ENCODE measurements at regions not wholly inside any gene's neighbourhood (a gene's known extent, or its start where the extent isn't known, plus 50 kb on each side); places are given as distances from the start of the nearest gene placed in this dataset.

- DNase-seq: peak; percentile 14
- Histone ChIP-seq H3K27me3 (ENCODE audit: low read length) (no peaks in the 10 kb centered on the region), H3K9me3 (ENCODE audit: low read length) (no peaks in the 10 kb centered on the region), H3K4me1 (ENCODE audit: low read length) (no peaks in the 10 kb centered on the region), H2AFZ (ENCODE audit: low read length) (no peak overlapping the region), H3K27ac (ENCODE audit: low read length) (no peak overlapping the region), H3K9me2 (replicated peaks; ENCODE audit: insufficient read depth, low read length) (no peaks in the 10 kb centered on the region), H3K4me3 (ENCODE audit: low read length) (no peak overlapping the region), H3K79me2 (ENCODE audit: low read length) (no peaks in the 10 kb centered on the region), H3K4me2 (ENCODE audit: low read depth, low read length, poor library complexity, severe bottlenecking) (no peak overlapping the region), H4K20me1 (ENCODE audit: insufficient read depth, low read depth, low read length) (no peaks in the 10 kb centered on the region), H3K9ac (ENCODE audit: low read length) (no peak overlapping the region), H3K36me3 (ENCODE audit: insufficient read depth, low read length) (no peaks in the 10 kb centered on the region)
Observed at GRCh38 chr11:15727520-15727914, 612.8 kb downstream of the INSC start.

- Histone ChIP-seq H3K4me2 (ENCODE audit: low read depth, low read length, poor library complexity, severe bottlenecking) (no peak overlapping the region), H3K9me2 (replicated peaks; ENCODE audit: insufficient read depth, low read length) (no peaks in the 10 kb centered on the region), H3K27me3 (ENCODE audit: low read length) (no peaks in the 10 kb centered on the region), H3K4me3 (ENCODE audit: low read length) (no peak overlapping the region), H3K36me3 (ENCODE audit: insufficient read depth, low read length) (no peaks in the 10 kb centered on the region), H3K4me1 (ENCODE audit: low read length) (no peaks in the 10 kb centered on the region), H3K9ac (ENCODE audit: low read length) (no peak overlapping the region), H3K79me2 (ENCODE audit: low read length) (no peaks in the 10 kb centered on the region), H4K20me1 (ENCODE audit: insufficient read depth, low read depth, low read length) (no peaks in the 10 kb centered on the region), H3K27ac (ENCODE audit: low read length) (no peak overlapping the region), H2AFZ (ENCODE audit: low read length) (no peak overlapping the region), H3K9me3 (ENCODE audit: low read length) (no peaks in the 10 kb centered on the region)
- no peak for DNase-seq
Observed at GRCh38 chr11:15728207-15728606, 613.5 kb downstream of the INSC start.

- Histone ChIP-seq H3K4me1 (ENCODE audit: low read length) (no peaks in the 10 kb centered on the region), H3K27me3 (ENCODE audit: low read length) (no peaks in the 10 kb centered on the region)
- no peak for DNase-seq
Observed at GRCh38 chr11:15730263-15730994, 615.7 kb downstream of the INSC start.

GRCh38 chr11:15730995-15731385, 616.3 kb downstream of the INSC start:
- Histone ChIP-seq H3K4me3 (ENCODE audit: low read length) (no peak overlapping the region), H3K4me1 (ENCODE audit: low read length) (no peaks in the 10 kb centered on the region), H3K27me3 (ENCODE audit: low read length) (no peaks in the 10 kb centered on the region), H3K4me2 (ENCODE audit: low read depth, low read length, poor library complexity, severe bottlenecking) (no peak overlapping the region), H3K27ac (ENCODE audit: low read length) (no peak overlapping the region), H2AFZ (ENCODE audit: low read length) (no peak overlapping the region), H3K36me3 (ENCODE audit: insufficient read depth, low read length) (no peaks in the 10 kb centered on the region), H3K9me2 (replicated peaks; ENCODE audit: insufficient read depth, low read length) (no peaks in the 10 kb centered on the region), H3K9me3 (ENCODE audit: low read length) (no peaks in the 10 kb centered on the region), H3K9ac (ENCODE audit: low read length) (no peak overlapping the region), H4K20me1 (ENCODE audit: insufficient read depth, low read depth, low read length) (no peaks in the 10 kb centered on the region), H3K79me2 (ENCODE audit: low read length) (no peaks in the 10 kb centered on the region)
- DNase-seq: no peak

More at GRCh38 chr11:15730263-15730994, 615.7 kb downstream of the INSC start:
- no peak overlapping the region for H3K4me2 ChIP-seq (ENCODE audit: low read depth, low read length, poor library complexity, severe bottlenecking)
- no peak overlapping the region for H3K9ac ChIP-seq (ENCODE audit: low read length)
- H3K36me3 ChIP-seq (ENCODE audit: insufficient read depth, low read length): no peaks in the 10 kb centered on the region
- no peaks in the 10 kb centered on the region for H3K9me3 ChIP-seq (ENCODE audit: low read length)
- no peaks in the 10 kb centered on the region for H4K20me1 ChIP-seq (ENCODE audit: insufficient read depth, low read depth, low read length)
- H3K9me2 ChIP-seq (replicated peaks; ENCODE audit: insufficient read depth, low read length): no peaks in the 10 kb centered on the region
- no peak overlapping the region for H2AFZ ChIP-seq (ENCODE audit: low read length)
- no peak overlapping the region for H3K4me3 ChIP-seq (ENCODE audit: low read length)
- no peak overlapping the region for H3K27ac ChIP-seq (ENCODE audit: low read length)
- no peaks in the 10 kb centered on the region for H3K79me2 ChIP-seq (ENCODE audit: low read length)

GRCh38 chr11:15735706-15736105, 620.6 kb downstream of the SOX6 start:
- no peak for DNase-seq
- no peaks in the 10 kb centered on the region for H3K36me3 ChIP-seq (ENCODE audit: insufficient read depth, low read length)
- H3K4me2 ChIP-seq (ENCODE audit: low read depth, low read length, poor library complexity, severe bottlenecking): no peak overlapping the region

GRCh38 chr11:15737320-15737719, 619.0 kb downstream of the SOX6 start:
- H3K9ac ChIP-seq (ENCODE audit: low read length): no peak overlapping the region
- DNase-seq: no peak
- no peaks in the 10 kb centered on the region for H3K36me3 ChIP-seq (ENCODE audit: insufficient read depth, low read length)
- H3K4me1 ChIP-seq (ENCODE audit: low read length): no peaks in the 10 kb centered on the region
- no peak overlapping the region for H3K27ac ChIP-seq (ENCODE audit: low read length)
- H3K79me2 ChIP-seq (ENCODE audit: low read length): no peaks in the 10 kb centered on the region
- H2AFZ ChIP-seq (ENCODE audit: low read length): no peak overlapping the region
- H3K27me3 ChIP-seq (ENCODE audit: low read length): no peaks in the 10 kb centered on the region
- no peak overlapping the region for H3K4me3 ChIP-seq (ENCODE audit: low read length)
- no peaks in the 10 kb centered on the region for H3K9me3 ChIP-seq (ENCODE audit: low read length)
- H3K9me2 ChIP-seq (replicated peaks; ENCODE audit: insufficient read depth, low read length): no peaks in the 10 kb centered on the region
- H4K20me1 ChIP-seq (ENCODE audit: insufficient read depth, low read depth, low read length): no peaks in the 10 kb centered on the region
- H3K4me2 ChIP-seq (ENCODE audit: low read depth, low read length, poor library complexity, severe bottlenecking): no peak overlapping the region

More at GRCh38 chr11:15735706-15736105, 620.6 kb downstream of the SOX6 start:
- no peaks in the 10 kb centered on the region for H3K9me3 ChIP-seq (ENCODE audit: low read length)
- H3K4me1 ChIP-seq (ENCODE audit: low read length): no peaks in the 10 kb centered on the region
- H2AFZ ChIP-seq (ENCODE audit: low read length): no peak overlapping the region
- H3K4me3 ChIP-seq (ENCODE audit: low read length): no peak overlapping the region
- H3K9me2 ChIP-seq (replicated peaks; ENCODE audit: insufficient read depth, low read length): no peaks in the 10 kb centered on the region
- H4K20me1 ChIP-seq (ENCODE audit: insufficient read depth, low read depth, low read length): no peaks in the 10 kb centered on the region
- no peak overlapping the region for H3K9ac ChIP-seq (ENCODE audit: low read length)
- no peaks in the 10 kb centered on the region for H3K79me2 ChIP-seq (ENCODE audit: low read length)
- H3K27me3 ChIP-seq (ENCODE audit: low read length): no peaks in the 10 kb centered on the region
- no peak overlapping the region for H3K27ac ChIP-seq (ENCODE audit: low read length)

- no peak overlapping the region for H3K4me3 ChIP-seq (ENCODE audit: low read length)
- no peak overlapping the region for H2AFZ ChIP-seq (ENCODE audit: low read length)
- no peaks in the 10 kb centered on the region for H3K79me2 ChIP-seq (ENCODE audit: low read length)
- no peaks in the 10 kb centered on the region for H3K27me3 ChIP-seq (ENCODE audit: low read length)
- H3K27ac ChIP-seq (ENCODE audit: low read length): no peak overlapping the region
- H3K4me1 ChIP-seq (ENCODE audit: low read length): no peaks in the 10 kb centered on the region
- H3K4me2 ChIP-seq (ENCODE audit: low read depth, low read length, poor library complexity, severe bottlenecking): no peak overlapping the region
- H3K9ac ChIP-seq (ENCODE audit: low read length): no peak overlapping the region
- H3K9me2 ChIP-seq (replicated peaks; ENCODE audit: insufficient read depth, low read length): no peaks in the 10 kb centered on the region
- H3K36me3 ChIP-seq (ENCODE audit: insufficient read depth, low read length): no peaks in the 10 kb centered on the region
- no peaks in the 10 kb centered on the region for H3K9me3 ChIP-seq (ENCODE audit: low read length)
- no peak for DNase-seq
- no peaks in the 10 kb centered on the region for H4K20me1 ChIP-seq (ENCODE audit: insufficient read depth, low read depth, low read length)
Observed at GRCh38 chr11:15738931-15739330, 617.4 kb downstream of the SOX6 start.

GRCh38 chr11:15742626-15743519, 613.5 kb downstream of the SOX6 start:
- Histone ChIP-seq H2AFZ (ENCODE audit: low read length) (no peak overlapping the region), H3K4me1 (ENCODE audit: low read length) (no peaks in the 10 kb centered on the region), H3K4me2 (ENCODE audit: low read depth, low read length, poor library complexity, severe bottlenecking) (no peak overlapping the region)

More at GRCh38 chr11:15742626-15743519, 613.5 kb downstream of the SOX6 start:
- no peaks in the 10 kb centered on the region for H3K27me3 ChIP-seq (ENCODE audit: low read length)
- H3K4me3 ChIP-seq (ENCODE audit: low read length): no peak overlapping the region
- no peaks in the 10 kb centered on the region for H3K36me3 ChIP-seq (ENCODE audit: insufficient read depth, low read length)
- H3K9me2 ChIP-seq (replicated peaks; ENCODE audit: insufficient read depth, low read length): no peaks in the 10 kb centered on the region
- H3K79me2 ChIP-seq (ENCODE audit: low read length): no peaks in the 10 kb centered on the region
- no peak overlapping the region for H3K9ac ChIP-seq (ENCODE audit: low read length)
- no peaks in the 10 kb centered on the region for H4K20me1 ChIP-seq (ENCODE audit: insufficient read depth, low read depth, low read length)
- H3K27ac ChIP-seq (ENCODE audit: low read length): no peak overlapping the region
- H3K9me3 ChIP-seq (ENCODE audit: low read length): no peaks in the 10 kb centered on the region
- no peak for DNase-seq
